GM23338 (cell line): ENCODE measurements at regions not wholly inside any gene's neighbourhood (a gene's known extent, or its start where the extent isn't known, plus 50 kb on each side); places are given as distances from the start of the nearest gene placed in this dataset.

Source experiments
- ATAC-seq: fragments of 200-7000 bp; cut with Tn5 transposase; 3 replicates; pipeline ENCODE4 v1.9.1; 2020
- DNase-seq: peaks from one replicate; pipeline ENCODE4 v3.0.0-alpha.2; 2015; ENCODE audit warnings: low spot score
- H2AFZ ChIP-seq: fragments of 200-600 bp; sonication (generic); 2 replicates; pipeline ENCODE4 v1.8.0; 2016; ENCODE audit warnings: antibody characterized with exemption, mild to moderate bottlenecking, moderate library complexity
- H3F3A ChIP-seq: fragments of 200-600 bp; sonication (generic); replicated peaks from 2 replicates; pipeline ENCODE4 v1.8.0; 2017; ENCODE audit warnings: antibody characterized with exemption, mixed run types, low read depth
- H3K27ac ChIP-seq: fragments of 200-600 bp; sonication (generic); 2 replicates; pipeline ENCODE4 v1.6.1; 2016; ENCODE audit warnings: low read depth
- H3K27me3 ChIP-seq: fragments of 200-600 bp; sonication (generic); 2 replicates; pipeline ENCODE4 v1.8.0; 2016; ENCODE audit warnings: mild to moderate bottlenecking, mixed run types, moderate library complexity; ENCODE audit not compliant: insufficient read depth
- H3K36me3 ChIP-seq: fragments of 200-600 bp; sonication (generic); 2 replicates; pipeline ENCODE4 v1.8.0; 2016; ENCODE audit warnings: mild to moderate bottlenecking; ENCODE audit not compliant: insufficient read depth
- H3K4me1 ChIP-seq: fragments of 200-600 bp; sonication (generic); 2 replicates; pipeline ENCODE4 v1.8.0; 2016; ENCODE audit warnings: mild to moderate bottlenecking, moderate library complexity; ENCODE audit not compliant: insufficient read depth
- H3K4me2 ChIP-seq: fragments of 200-600 bp; sonication (generic); 2 replicates; pipeline ENCODE4 v1.7.1; 2017; ENCODE audit warnings: mixed run types
- H3K4me3 ChIP-seq: fragments of 200-600 bp; sonication (generic); 2 replicates; pipeline ENCODE4 v1.6.1; 2016; ENCODE audit warnings: mixed run types
- H3K79me2 ChIP-seq: fragments of 200-600 bp; sonication (generic); replicated peaks from 2 replicates; pipeline ENCODE4 v1.8.0; 2017; ENCODE audit warnings: mild to moderate bottlenecking; ENCODE audit not compliant: insufficient read depth
- H3K9me2 ChIP-seq: fragments of 200-600 bp; sonication (generic); 2 replicates; pipeline ENCODE4 v1.8.0; 2017; ENCODE audit not compliant: insufficient read depth
- H4K20me1 ChIP-seq: fragments of 200-600 bp; sonication (generic); replicated peaks from 2 replicates; pipeline ENCODE4 v1.8.0; 2017; ENCODE audit warnings: mild to moderate bottlenecking; ENCODE audit not compliant: insufficient read depth
- H3K27ac Mint-ChIP-seq: 2 replicates; pipeline ENCODE4 v1.8.0; 2020; ENCODE audit warnings: inconsistent platforms, mild to moderate bottlenecking, moderate library complexity, mixed read lengths
- H3K27me3 Mint-ChIP-seq: 3 replicates; pipeline ENCODE4 v1.8.0; 2022; ENCODE audit warnings: low read depth, mild to moderate bottlenecking, moderate library complexity, mixed read lengths, inconsistent platforms; ENCODE audit not compliant: insufficient read depth, poor library complexity
- H3K36me3 Mint-ChIP-seq: 3 replicates; pipeline ENCODE4 v1.8.0; 2021; ENCODE audit warnings: low read depth, mild to moderate bottlenecking, inconsistent platforms, moderate library complexity, mixed read lengths
- H3K4me1 Mint-ChIP-seq: 3 replicates; pipeline ENCODE4 v1.8.0; 2020; ENCODE audit warnings: mild to moderate bottlenecking, inconsistent platforms, mixed read lengths
- H3K4me3 Mint-ChIP-seq: 3 replicates; pipeline ENCODE4 v1.8.0; 2021; ENCODE audit warnings: moderate library complexity, mild to moderate bottlenecking, inconsistent platforms, mixed read lengths
- H3K9me3 Mint-ChIP-seq: 3 replicates; pipeline ENCODE4 v1.8.0; 2020; ENCODE audit warnings: moderate library complexity, mild to moderate bottlenecking, inconsistent platforms, mixed read lengths
- CREB1 ChIP-seq: fragments of 250-450 bp; sonication (Bioruptor Pico); IDR thresholded peaks from 2 replicates; pipeline ENCODE4 v1.5.0; 2020; ENCODE audit warnings: low read depth, mild to moderate bottlenecking, moderate library complexity
- EZH2 ChIP-seq: fragments of 200-600 bp; sonication (generic); IDR thresholded peaks from one replicate; pipeline ENCODE4 v1.8.0; 2017; ENCODE audit warnings: antibody characterized with exemption, mild to moderate bottlenecking, low read depth; ENCODE audit not compliant: unreplicated experiment
- EZH2phosphoT487 ChIP-seq: fragments of 200-600 bp; sonication (generic); IDR thresholded peaks from one replicate; pipeline ENCODE4 v1.8.1; 2018; ENCODE audit warnings: antibody characterized with exemption; ENCODE audit not compliant: unreplicated experiment
- JUNB ChIP-seq: IDR thresholded peaks from one replicate; pipeline ENCODE4 v1.6.1; 2016; ENCODE audit warnings: antibody characterized with exemption; ENCODE audit not compliant: unreplicated experiment
- NANOG ChIP-seq: IDR thresholded peaks from 2 replicates; pipeline ENCODE4 v1.6.1; 2016; ENCODE audit warnings: antibody characterized with exemption, borderline replicate concordance
- POLR2AphosphoS5 ChIP-seq: IDR thresholded peaks from 2 replicates; pipeline ENCODE4 v1.6.1; 2016; ENCODE audit warnings: antibody characterized with exemption, low read depth
- STAT1 ChIP-seq: IDR thresholded peaks from one replicate; pipeline ENCODE4 v1.6.1; 2016; ENCODE audit warnings: antibody characterized with exemption; ENCODE audit not compliant: unreplicated experiment
- ZNF114 ChIP-seq: fragments of 250-450 bp; sonication (Bioruptor Pico); IDR thresholded peaks from 2 replicates; pipeline ENCODE4 v1.5.0; 2020; ENCODE audit warnings: mild to moderate bottlenecking, moderate library complexity
- ZNF331 ChIP-seq: fragments of 250-450 bp; sonication (Bioruptor Pico); IDR thresholded peaks from 2 replicates; pipeline ENCODE4 v1.5.0; 2020; ENCODE audit warnings: low read depth, mild to moderate bottlenecking, moderate library complexity
- TF ChIP-seq, protein P1 (sequence below), 2 experiments: fragments of 200-600 bp in 1 of 2; sonication (generic) in 1 of 2; conservative IDR thresholded peaks; 2 replicates each; pipeline versions ENCODE4 v1.5.1 to v1.6.1; 2016 to 2017; ENCODE audit warnings: antibody characterized with exemption in 2 of 2, low read depth in 2 of 2, mild to moderate bottlenecking in 2 of 2, moderate library complexity in 1 of 2
- TF ChIP-seq, protein P2 (sequence below): IDR thresholded peaks from 2 replicates; pipeline ENCODE4 v1.6.1; 2016; ENCODE audit warnings: antibody characterized with exemption
- TF ChIP-seq, protein P3 (sequence below): IDR thresholded peaks from one replicate; pipeline ENCODE4 v1.6.1; 2018; ENCODE audit warnings: antibody characterized with exemption; ENCODE audit not compliant: unreplicated experiment

DNA sequence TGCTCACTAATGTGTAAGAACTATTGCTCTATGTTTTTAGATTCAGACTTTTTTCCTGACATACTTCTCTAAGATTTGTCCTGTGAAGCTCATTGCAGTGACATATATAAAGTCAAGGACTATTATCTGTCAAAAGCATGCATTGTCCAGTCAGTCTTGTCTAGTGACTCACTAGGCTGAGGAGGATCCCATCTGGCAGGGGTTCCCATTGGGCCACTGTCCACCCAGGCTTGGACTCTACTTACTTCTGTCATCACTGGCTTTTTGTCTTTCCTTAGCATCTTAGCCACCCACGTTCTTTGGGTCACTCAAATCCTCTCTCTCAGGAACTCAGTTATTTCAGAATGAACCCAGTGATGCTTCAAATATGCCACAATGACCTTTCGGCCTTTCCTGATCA is 132.6 kb upstream of the NABP1 start (continued):
- TF ChIP-seq, protein P1, sequence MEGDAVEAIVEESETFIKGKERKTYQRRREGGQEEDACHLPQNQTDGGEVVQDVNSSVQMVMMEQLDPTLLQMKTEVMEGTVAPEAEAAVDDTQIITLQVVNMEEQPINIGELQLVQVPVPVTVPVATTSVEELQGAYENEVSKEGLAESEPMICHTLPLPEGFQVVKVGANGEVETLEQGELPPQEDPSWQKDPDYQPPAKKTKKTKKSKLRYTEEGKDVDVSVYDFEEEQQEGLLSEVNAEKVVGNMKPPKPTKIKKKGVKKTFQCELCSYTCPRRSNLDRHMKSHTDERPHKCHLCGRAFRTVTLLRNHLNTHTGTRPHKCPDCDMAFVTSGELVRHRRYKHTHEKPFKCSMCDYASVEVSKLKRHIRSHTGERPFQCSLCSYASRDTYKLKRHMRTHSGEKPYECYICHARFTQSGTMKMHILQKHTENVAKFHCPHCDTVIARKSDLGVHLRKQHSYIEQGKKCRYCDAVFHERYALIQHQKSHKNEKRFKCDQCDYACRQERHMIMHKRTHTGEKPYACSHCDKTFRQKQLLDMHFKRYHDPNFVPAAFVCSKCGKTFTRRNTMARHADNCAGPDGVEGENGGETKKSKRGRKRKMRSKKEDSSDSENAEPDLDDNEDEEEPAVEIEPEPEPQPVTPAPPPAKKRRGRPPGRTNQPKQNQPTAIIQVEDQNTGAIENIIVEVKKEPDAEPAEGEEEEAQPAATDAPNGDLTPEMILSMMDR (conservative IDR thresholded peaks at IDR 0.05; ENCODE audit: low read depth in 2 of 2) = no peak
- TF ChIP-seq, protein P2, sequence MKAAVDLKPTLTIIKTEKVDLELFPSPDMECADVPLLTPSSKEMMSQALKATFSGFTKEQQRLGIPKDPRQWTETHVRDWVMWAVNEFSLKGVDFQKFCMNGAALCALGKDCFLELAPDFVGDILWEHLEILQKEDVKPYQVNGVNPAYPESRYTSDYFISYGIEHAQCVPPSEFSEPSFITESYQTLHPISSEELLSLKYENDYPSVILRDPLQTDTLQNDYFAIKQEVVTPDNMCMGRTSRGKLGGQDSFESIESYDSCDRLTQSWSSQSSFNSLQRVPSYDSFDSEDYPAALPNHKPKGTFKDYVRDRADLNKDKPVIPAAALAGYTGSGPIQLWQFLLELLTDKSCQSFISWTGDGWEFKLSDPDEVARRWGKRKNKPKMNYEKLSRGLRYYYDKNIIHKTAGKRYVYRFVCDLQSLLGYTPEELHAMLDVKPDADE = no peak
- TF ChIP-seq, protein P3, sequence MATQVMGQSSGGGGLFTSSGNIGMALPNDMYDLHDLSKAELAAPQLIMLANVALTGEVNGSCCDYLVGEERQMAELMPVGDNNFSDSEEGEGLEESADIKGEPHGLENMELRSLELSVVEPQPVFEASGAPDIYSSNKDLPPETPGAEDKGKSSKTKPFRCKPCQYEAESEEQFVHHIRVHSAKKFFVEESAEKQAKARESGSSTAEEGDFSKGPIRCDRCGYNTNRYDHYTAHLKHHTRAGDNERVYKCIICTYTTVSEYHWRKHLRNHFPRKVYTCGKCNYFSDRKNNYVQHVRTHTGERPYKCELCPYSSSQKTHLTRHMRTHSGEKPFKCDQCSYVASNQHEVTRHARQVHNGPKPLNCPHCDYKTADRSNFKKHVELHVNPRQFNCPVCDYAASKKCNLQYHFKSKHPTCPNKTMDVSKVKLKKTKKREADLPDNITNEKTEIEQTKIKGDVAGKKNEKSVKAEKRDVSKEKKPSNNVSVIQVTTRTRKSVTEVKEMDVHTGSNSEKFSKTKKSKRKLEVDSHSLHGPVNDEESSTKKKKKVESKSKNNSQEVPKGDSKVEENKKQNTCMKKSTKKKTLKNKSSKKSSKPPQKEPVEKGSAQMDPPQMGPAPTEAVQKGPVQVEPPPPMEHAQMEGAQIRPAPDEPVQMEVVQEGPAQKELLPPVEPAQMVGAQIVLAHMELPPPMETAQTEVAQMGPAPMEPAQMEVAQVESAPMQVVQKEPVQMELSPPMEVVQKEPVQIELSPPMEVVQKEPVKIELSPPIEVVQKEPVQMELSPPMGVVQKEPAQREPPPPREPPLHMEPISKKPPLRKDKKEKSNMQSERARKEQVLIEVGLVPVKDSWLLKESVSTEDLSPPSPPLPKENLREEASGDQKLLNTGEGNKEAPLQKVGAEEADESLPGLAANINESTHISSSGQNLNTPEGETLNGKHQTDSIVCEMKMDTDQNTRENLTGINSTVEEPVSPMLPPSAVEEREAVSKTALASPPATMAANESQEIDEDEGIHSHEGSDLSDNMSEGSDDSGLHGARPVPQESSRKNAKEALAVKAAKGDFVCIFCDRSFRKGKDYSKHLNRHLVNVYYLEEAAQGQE = no peak
- TF ChIP-seq POLR2AphosphoS5 (no peak), ZNF114 (CRISPR knock-in tag) (no peak)

DNA sequence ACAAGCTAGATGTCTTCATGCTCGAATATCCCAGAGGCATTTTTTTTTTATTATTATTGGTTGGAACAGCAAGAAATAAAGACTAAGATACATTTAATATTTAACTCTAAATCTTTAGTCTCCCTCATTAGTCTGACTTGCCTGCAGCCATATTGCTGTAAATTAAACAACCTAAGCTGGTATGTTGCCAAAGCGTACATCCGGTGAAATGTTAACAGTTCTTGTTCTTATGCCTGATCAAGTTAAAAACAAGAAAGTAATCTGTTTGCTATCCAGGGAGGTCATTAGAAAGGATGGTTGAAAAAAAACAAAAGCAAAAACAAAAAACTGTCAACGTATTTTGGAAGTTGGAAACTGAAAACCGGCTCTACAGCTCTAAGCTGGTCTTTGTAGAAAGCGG is 125.9 kb upstream of the NABP1 start:
- no peak overlapping the region for H3K27ac Mint-ChIP-seq
- Histone ChIP-seq H3K27ac (no peak overlapping the region), H2AFZ (no peak overlapping the region), H3K4me3 (no peak overlapping the region), H3K4me1 (no peaks in the 10 kb centered on the region), H3K4me2 (no peak overlapping the region), H3K9me2 (no peaks in the 10 kb centered on the region), H3F3A (no peaks in the 10 kb centered on the region), H3K27me3 (no peaks in the 10 kb centered on the region), H3K79me2 (no peaks in the 10 kb centered on the region), H3K36me3 (no peaks in the 10 kb centered on the region), H4K20me1 (no peaks in the 10 kb centered on the region)
- no peak for ATAC-seq
- peaks cover 10% of the 10 kb centered on the region for H3K4me1 Mint-ChIP-seq
- H3K36me3 Mint-ChIP-seq = no peaks in the 10 kb centered on the region
- H3K4me3 Mint-ChIP-seq = no peak overlapping the region
- no peaks in the 10 kb centered on the region for H3K27me3 Mint-ChIP-seq
- H3K9me3 Mint-ChIP-seq = no peaks in the 10 kb centered on the region
- no peak for DNase-seq
- no peak for TF ChIP-seq EZH2phosphoT487
- TF ChIP-seq NANOG = no peak
- no peak for TF ChIP-seq STAT1
- no peak for TF ChIP-seq EZH2
- no peak for TF ChIP-seq ZNF114 (CRISPR knock-in tag)
- TF ChIP-seq ZNF331 (CRISPR knock-in tag) = no peak
- TF ChIP-seq CREB1 (CRISPR knock-in tag) = no peak
- TF ChIP-seq, protein P2 = no peak
- TF ChIP-seq, protein P3 = no peak
- TF ChIP-seq JUNB = no peak
- TF ChIP-seq, protein P1 (conservative IDR thresholded peaks at IDR 0.05; ENCODE audit: low read depth in 2 of 2) = no peak
- no peak for TF ChIP-seq POLR2AphosphoS5
